NCI-H524 treated with DMSO at 0.1 percent for 48 hours (cell line): ENCODE measurements at regions not wholly inside any gene's neighbourhood (a gene's known extent, or its start where the extent isn't known, plus 50 kb on each side); places are given as distances from the start of the nearest gene placed in this dataset.
"Not testable (repeated sequence)": the region's sequence is repeated elsewhere in the genome, so short reads cannot be mapped to it uniquely, and the experiment has no call there.

Experiments
- DNase-seq: peaks from one replicate; lab custom pipeline; 2025; lab: John Stamatoyannopoulos, UW

GRCh38 chr4:33465565-33465964 lies 2745.4 kb downstream of the PCDH7 start:
- no peak for DNase-seq

GRCh38 chr4:33467291-33467690 lies 2747.1 kb downstream of the PCDH7 start:
- no peak for DNase-seq

- DNase-seq = no peak
Observed at GRCh38 chr4:33470805-33471204, 2750.6 kb downstream of the PCDH7 start.

- DNase-seq = no peak
Observed at GRCh38 chr4:33477715-33478114, 2757.5 kb downstream of the PCDH7 start.

- no peak for DNase-seq
Observed at GRCh38 chr4:33482773-33483172, 2761.5 kb downstream of the ARAP2 start.

- DNase-seq = no peak
Observed at GRCh38 chr4:33485111-33485510, 2759.2 kb downstream of the ARAP2 start.

- DNase-seq = no peak
Observed at GRCh38 chr4:33493231-33493630, 2751.1 kb downstream of the ARAP2 start.

GRCh38 chr4:33494150-33494549 lies 2750.2 kb downstream of the ARAP2 start:
- DNase-seq = peak; percentile 5

GRCh38 chr4:33501587-33501986 lies 2742.7 kb downstream of the ARAP2 start:
- DNase-seq = not testable (repeated sequence)

- DNase-seq = no peak
Observed at GRCh38 chr4:33512397-33512796, 2731.9 kb downstream of the ARAP2 start.

GRCh38 chr4:33518856-33519255 lies 2725.5 kb downstream of the ARAP2 start:
- peak; percentile 84 for DNase-seq

- DNase-seq = no peak
Observed at GRCh38 chr4:33532821-33533220, 2711.5 kb downstream of the ARAP2 start.

- DNase-seq = no peak
Observed at GRCh38 chr4:33536898-33537297, 2707.4 kb downstream of the ARAP2 start.

GRCh38 chr4:33537527-33537926 lies 2706.8 kb downstream of the ARAP2 start:
- DNase-seq = no peak

GRCh38 chr4:33543941-33544450 lies 2700.3 kb downstream of the ARAP2 start:
- DNase-seq = no peak

GRCh38 chr4:33551244-33551643 lies 2693.1 kb downstream of the ARAP2 start:
- DNase-seq = no peak

- DNase-seq = no peak
Observed at GRCh38 chr4:33561259-33561658, 2683.1 kb downstream of the ARAP2 start.

- DNase-seq = no peak
Observed at GRCh38 chr4:33566649-33567048, 2677.7 kb downstream of the ARAP2 start.

- DNase-seq = no peak
Observed at GRCh38 chr4:33577791-33578190, 2666.5 kb downstream of the ARAP2 start.

GRCh38 chr4:33579951-33580350 lies 2664.4 kb downstream of the ARAP2 start:
- DNase-seq = no peak

- DNase-seq = no peak
Observed at GRCh38 chr4:33592701-33593100, 2651.6 kb downstream of the ARAP2 start.

GRCh38 chr4:33606951-33607350 lies 2637.4 kb downstream of the ARAP2 start:
- DNase-seq = no peak

- no peak for DNase-seq
Observed at GRCh38 chr4:33616121-33616520, 2628.2 kb downstream of the ARAP2 start.

GRCh38 chr4:33625748-33626147 lies 2618.6 kb downstream of the ARAP2 start:
- no peak for DNase-seq

- no peak for DNase-seq
Observed at GRCh38 chr4:33626221-33626620, 2618.1 kb downstream of the ARAP2 start.
